ENCODE measurements at regions not wholly inside any gene's neighbourhood (a gene's known extent, or its start where the extent isn't known, plus 50 kb on each side); places are given as distances from the start of the nearest gene placed in this dataset.

DNA sequence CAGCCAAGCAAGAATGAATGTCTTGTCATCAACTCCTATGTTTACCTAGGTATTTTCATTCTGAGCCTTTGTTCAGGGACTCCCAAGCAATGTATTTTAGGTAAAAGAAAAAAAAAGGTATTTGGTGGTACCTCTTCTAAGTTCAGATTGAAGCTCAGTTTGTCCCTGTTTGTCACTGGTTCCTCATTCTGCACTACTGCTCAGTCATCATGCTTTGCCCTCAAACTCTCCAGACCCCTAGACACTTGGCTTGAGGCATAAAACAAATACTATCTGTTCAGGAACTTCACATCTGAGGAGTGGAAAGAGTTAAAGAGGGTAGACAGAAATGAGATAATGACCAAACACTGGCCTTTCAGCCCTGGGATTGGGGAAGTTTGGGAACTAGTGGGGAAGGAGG is 163.6 kb upstream of the HNRNPA3 start:
- intact Hi-C loops (cut with DNase I) = no loop called here
- Histone ChIP-seq H3K27ac (no peak overlapping the region), H3K4me1 (no peaks in the 10 kb centered on the region), H3K36me3 (no peaks in the 10 kb centered on the region), H3K27me3 (peaks cover 0 to 10% (median 0%) of the 10 kb centered on the region in 7 donors), H3K9me3 (peaks cover 0 to 6% (median 0%) of the 10 kb centered on the region in 11 donors), H3K4me3 (no peak overlapping the region)
- DNase-seq = no peak
- TF ChIP-seq, protein P1, sequence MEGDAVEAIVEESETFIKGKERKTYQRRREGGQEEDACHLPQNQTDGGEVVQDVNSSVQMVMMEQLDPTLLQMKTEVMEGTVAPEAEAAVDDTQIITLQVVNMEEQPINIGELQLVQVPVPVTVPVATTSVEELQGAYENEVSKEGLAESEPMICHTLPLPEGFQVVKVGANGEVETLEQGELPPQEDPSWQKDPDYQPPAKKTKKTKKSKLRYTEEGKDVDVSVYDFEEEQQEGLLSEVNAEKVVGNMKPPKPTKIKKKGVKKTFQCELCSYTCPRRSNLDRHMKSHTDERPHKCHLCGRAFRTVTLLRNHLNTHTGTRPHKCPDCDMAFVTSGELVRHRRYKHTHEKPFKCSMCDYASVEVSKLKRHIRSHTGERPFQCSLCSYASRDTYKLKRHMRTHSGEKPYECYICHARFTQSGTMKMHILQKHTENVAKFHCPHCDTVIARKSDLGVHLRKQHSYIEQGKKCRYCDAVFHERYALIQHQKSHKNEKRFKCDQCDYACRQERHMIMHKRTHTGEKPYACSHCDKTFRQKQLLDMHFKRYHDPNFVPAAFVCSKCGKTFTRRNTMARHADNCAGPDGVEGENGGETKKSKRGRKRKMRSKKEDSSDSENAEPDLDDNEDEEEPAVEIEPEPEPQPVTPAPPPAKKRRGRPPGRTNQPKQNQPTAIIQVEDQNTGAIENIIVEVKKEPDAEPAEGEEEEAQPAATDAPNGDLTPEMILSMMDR (IDR thresholded peaks at IDR 0.05) = no peak
- ATAC-seq = no peak

- no peaks in the 10 kb centered on the region for H3K4me1 ChIP-seq
- intact Hi-C loops (cut with DNase I) = no loop called here
- no peak overlapping the region for H3K27ac ChIP-seq
- no peaks in the 10 kb centered on the region for H3K36me3 ChIP-seq
- TF ChIP-seq, protein P1 (IDR thresholded peaks at IDR 0.05) = no peak
- 61 to 65% methylated on average over 1 of the region's 1 CpG for WGBS, 2 donors
- H3K4me3 ChIP-seq = no peak overlapping the region
- DNase-seq = no peak
- H3K9me3 ChIP-seq = peaks cover 0 to 6% (median 0%) of the 10 kb centered on the region in 11 donors
- H3K27me3 ChIP-seq = peaks cover 0 to 10% (median 0%) of the 10 kb centered on the region in 7 donors
- no peak for ATAC-seq
Observed at GRCh38 chr2:177051278-177051677, 161.3 kb upstream of the HNRNPA3 start.

- no peak overlapping the region for H3K4me3 ChIP-seq
- no peaks in the 10 kb centered on the region for H3K36me3 ChIP-seq
- peaks cover 0 to 8% (median 0%) of the 10 kb centered on the region in 7 donors for H3K27me3 ChIP-seq
- 91 to 93% methylated on average over 4 of the region's 4 CpGs for WGBS, 2 donors
- H3K27ac ChIP-seq = no peak overlapping the region
- ATAC-seq (no peak), DNase-seq (no peak)
- peaks cover 0 to 6% (median 0%) of the 10 kb centered on the region in 11 donors for H3K9me3 ChIP-seq
- intact Hi-C loops (cut with DNase I) = no loop called here
- no peaks in the 10 kb centered on the region for H3K4me1 ChIP-seq
- TF ChIP-seq, protein P1 (IDR thresholded peaks at IDR 0.05) = no peak
Observed at GRCh38 chr2:177052471-177052870, 160.1 kb upstream of the HNRNPA3 start.

DNA sequence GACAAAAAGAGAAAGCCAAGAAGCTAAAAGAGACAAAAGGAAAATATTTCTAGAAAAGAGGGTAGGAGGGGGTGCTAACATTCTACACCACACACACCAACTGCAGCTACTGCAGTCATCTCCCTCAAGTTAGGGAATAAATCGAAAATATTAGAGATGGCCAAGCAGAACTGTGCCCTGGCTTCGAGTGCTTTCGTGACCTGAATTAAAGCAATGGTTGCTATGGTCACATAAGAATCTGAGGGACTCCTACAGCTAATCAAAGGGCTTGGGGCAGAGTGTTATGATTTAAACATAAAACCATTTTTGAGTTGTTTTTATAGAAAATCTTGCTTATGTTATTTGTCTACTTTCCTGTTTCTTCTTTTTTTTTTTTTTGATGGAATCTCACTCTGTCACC is 159.6 kb upstream of the HNRNPA3 start:
- ATAC-seq = no peak

More for the DNA sequence above, 159.6 kb upstream of the HNRNPA3 start:
- H3K36me3 ChIP-seq = no peaks in the 10 kb centered on the region
- no peak overlapping the region for H3K27ac ChIP-seq
- H3K4me3 ChIP-seq = no peak overlapping the region
- intact Hi-C loops (cut with DNase I) = no loop called here
- H3K27me3 ChIP-seq = peaks cover 0 to 6% (median 0%) of the 10 kb centered on the region in 7 donors
- no peak for DNase-seq
- TF ChIP-seq, protein P1 (IDR thresholded peaks at IDR 0.05) = no peak
- no peaks in the 10 kb centered on the region for H3K4me1 ChIP-seq
- 75 to 83% methylated on average over 3 of the region's 3 CpGs for WGBS, 2 donors
- peaks cover 0 to 1% (median 0%) of the 10 kb centered on the region in 11 donors for H3K9me3 ChIP-seq

Data from heart right ventricle (tissue), 16 donors.